Lower leg skin (tissue), 4 donors: ENCODE measurements at regions not wholly inside any gene's neighbourhood (a gene's known extent, or its start where the extent isn't known, plus 50 kb on each side); places are given as distances from the start of the nearest gene placed in this dataset.

Experiments
- DNase-seq, 2 donors: peaks; one replicate each; pipeline ENCODE4 v3.0.0-alpha.2; 2019; ENCODE audit warnings: low spot score in 2 of 2
- H3K4me3 ChIP-seq: fragments of 200-600 bp; sonication (generic); 2 replicates; pipeline ENCODE4 v1.5.1; 2017; ENCODE audit warnings: mild to moderate bottlenecking, low read depth; ENCODE audit not compliant: poor library complexity, severe bottlenecking
- POLR2A ChIP-seq, 2 donors: fragments of 450-650 bp; IDR thresholded peaks; one replicate each; pipeline ENCODE4 v1.6.1; 2016 to 2017; ENCODE audit warnings: antibody characterized with exemption in 2 of 2, mild to moderate bottlenecking in 1 of 2, moderate library complexity in 1 of 2
- WGBS, 2 donors: methylation state at CpG; one replicate each; pipeline ENCODE4 v1.1.5; 2018; 5-methylcytosine and 5-hydroxymethylcytosine counted together
- intact Hi-C: fragments of 100-400 bp; cut with DNase I; formaldehyde crosslinking; loops from one replicate; pipeline ENCODE4 v1.15.0; 2023; ENCODE audit warnings: low total_unique reads
- TF ChIP-seq, protein P1 (sequence below), 3 donors: fragments of 450-650 bp; IDR thresholded peaks; one replicate each; pipeline ENCODE4 v1.5.1; 2016; ENCODE audit warnings: antibody characterized with exemption in 3 of 3, mild to moderate bottlenecking in 3 of 3, moderate library complexity in 2 of 3

DNA sequence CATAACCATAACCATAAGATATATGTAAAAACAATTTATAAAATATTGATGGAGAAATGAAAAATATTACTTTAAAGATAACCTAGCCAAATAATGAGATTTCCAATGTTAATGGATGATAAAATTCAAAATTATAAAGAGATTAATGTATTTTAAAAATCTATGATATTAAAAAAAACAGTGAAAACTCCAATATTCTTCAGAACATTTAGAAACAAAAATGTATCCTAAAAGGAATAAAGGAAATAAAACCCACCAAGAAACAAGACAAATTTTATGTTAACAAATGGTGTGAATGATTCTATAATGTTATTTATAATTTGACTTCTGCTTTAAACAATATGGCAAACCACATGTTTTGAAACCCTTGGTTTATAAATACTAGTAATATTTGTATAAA, 1587.8 kb downstream of the PCDH9 start:
- no peak for TF ChIP-seq POLR2A (IDR thresholded peaks at IDR 0.05)
- TF ChIP-seq, protein P1, sequence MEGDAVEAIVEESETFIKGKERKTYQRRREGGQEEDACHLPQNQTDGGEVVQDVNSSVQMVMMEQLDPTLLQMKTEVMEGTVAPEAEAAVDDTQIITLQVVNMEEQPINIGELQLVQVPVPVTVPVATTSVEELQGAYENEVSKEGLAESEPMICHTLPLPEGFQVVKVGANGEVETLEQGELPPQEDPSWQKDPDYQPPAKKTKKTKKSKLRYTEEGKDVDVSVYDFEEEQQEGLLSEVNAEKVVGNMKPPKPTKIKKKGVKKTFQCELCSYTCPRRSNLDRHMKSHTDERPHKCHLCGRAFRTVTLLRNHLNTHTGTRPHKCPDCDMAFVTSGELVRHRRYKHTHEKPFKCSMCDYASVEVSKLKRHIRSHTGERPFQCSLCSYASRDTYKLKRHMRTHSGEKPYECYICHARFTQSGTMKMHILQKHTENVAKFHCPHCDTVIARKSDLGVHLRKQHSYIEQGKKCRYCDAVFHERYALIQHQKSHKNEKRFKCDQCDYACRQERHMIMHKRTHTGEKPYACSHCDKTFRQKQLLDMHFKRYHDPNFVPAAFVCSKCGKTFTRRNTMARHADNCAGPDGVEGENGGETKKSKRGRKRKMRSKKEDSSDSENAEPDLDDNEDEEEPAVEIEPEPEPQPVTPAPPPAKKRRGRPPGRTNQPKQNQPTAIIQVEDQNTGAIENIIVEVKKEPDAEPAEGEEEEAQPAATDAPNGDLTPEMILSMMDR (IDR thresholded peaks at IDR 0.05): no peak
- H3K4me3 ChIP-seq: no peak overlapping the region
- DNase-seq: no peak
- intact Hi-C loops: no loop called here

DNA sequence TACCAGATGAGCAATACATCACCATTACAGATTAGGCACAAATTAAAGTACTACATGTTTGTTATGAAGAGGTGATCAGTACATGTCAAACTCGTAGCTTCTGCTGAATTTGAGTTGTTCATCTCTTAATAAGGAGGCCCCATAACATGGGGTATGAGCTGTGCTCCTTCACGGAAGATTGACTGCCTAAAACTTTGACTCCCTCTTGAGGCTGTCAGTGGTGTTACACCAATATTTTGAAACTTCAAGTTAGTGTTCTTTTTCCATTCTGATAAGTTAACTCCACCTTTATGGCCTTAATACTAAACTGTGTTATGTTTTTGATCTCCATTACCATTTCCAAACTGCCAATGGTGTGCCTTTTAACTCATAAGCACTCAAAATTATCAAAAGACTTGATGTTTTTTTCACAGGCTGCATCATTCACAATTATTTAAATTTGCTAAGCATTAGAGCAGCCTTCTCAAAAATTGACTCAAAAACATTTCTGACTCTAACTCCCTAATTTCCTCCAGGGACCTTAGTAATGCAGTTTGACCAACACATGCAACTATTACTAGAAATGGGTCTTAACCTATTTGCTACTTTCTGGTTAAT, 1591.5 kb downstream of the PCDH9 start:
- DNase-seq: no peak
- intact Hi-C loops: no loop called here
- 9 to 14% methylated on average over 2 of the region's 2 CpGs for WGBS, 2 donors
- TF ChIP-seq, protein P1 (IDR thresholded peaks at IDR 0.05): no peak
- TF ChIP-seq POLR2A (IDR thresholded peaks at IDR 0.05): no peak
- H3K4me3 ChIP-seq: no peak overlapping the region

DNA sequence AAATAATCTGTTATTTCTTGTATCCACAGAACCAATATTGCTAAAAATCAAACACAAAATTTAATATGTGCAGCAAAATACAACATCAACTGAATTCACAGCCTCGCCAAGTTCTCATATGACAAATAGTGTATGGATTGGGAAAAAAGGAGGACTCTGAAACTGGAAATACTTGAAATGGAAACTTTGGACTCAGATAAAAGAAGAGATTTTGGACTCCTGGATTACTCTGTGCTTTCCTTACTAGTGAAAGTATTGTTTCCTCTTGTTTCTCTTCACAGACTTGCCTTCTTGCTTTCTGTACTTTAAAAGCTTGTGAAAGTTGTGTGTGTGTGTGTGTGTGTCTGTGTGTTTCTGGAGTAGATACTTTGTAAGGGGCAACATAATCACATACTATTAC, 1596.3 kb downstream of the PCDH9 start:
- intact Hi-C loops: no loop called here
- no peak for TF ChIP-seq POLR2A (IDR thresholded peaks at IDR 0.05)
- TF ChIP-seq, protein P1 (IDR thresholded peaks at IDR 0.05): no peak
- 41 to 66% methylated on average over 1 of the region's 1 CpG for WGBS, 2 donors
- H3K4me3 ChIP-seq: no peak overlapping the region
- DNase-seq: no peak

DNA sequence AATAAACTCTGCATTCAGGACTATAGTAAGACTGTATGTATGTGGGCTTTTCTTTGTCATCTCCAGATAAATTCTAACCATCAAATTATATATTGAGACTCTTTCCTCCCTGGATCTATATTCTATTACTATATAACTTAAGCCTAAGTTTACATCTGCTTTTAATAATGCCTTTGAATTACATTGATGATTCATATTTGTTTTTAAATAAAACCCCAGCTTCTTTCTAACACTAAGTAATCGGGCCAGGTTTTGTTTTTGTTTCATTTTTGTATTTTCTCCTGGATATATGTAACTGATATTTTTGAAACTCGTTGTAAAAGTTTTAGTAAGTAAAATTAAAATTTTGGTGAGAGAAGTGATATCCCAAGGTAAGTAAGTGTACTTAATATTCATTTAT, 1599.1 kb downstream of the PCDH9 start:
- WGBS, 2 donors: 53 to 70% methylated on average over 2 of the region's 2 CpGs
- H3K4me3 ChIP-seq: no peak overlapping the region
- intact Hi-C loops: no loop called here
- no peak for DNase-seq
- TF ChIP-seq, protein P1 (IDR thresholded peaks at IDR 0.05): no peak
- TF ChIP-seq POLR2A (IDR thresholded peaks at IDR 0.05): no peak

DNA sequence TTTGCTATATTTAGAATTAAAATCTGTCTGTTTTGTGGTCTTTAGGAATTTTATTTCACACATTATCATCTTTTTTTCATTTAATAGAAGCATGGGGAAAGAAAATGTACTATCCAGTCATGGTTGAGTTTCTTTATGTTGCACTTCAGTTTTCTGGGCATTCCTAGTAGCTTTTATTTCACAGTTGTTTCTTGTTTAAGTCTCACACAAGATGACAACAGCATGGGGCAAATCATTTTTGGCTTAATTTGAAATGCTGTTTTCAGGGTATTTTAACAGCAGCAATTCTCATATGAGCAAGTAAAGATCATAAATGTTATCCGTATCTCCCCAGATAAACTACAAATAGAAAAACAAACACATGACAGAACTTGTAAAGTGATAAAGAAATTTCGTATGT, 1600.2 kb downstream of the PCDH9 start:
- no peak for TF ChIP-seq POLR2A (IDR thresholded peaks at IDR 0.05)
- TF ChIP-seq, protein P1 (IDR thresholded peaks at IDR 0.05): no peak
- no peak for DNase-seq
- intact Hi-C loops: no loop called here
- WGBS, 2 donors: 72 to 89% methylated on average over 2 of the region's 2 CpGs
- no peak overlapping the region for H3K4me3 ChIP-seq

DNA sequence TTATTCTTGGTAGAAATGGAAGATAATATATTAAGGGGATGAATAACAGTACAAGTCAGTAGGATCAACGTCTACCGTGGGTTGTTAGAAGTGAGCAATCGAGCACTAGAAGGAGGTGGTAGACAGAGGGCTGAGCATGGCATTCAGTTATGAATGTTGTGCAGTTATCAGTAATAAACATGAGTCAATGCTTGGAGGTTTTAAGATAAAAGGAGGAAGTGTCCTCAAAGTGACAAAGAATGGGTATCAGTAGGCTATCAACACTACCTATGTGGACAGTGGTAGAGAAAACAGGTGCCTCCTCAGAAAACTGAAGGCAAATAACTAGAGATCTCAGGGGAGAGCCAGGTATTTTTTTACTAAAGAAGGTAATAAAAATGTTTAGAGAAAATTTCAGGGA, 1607.0 kb downstream of the PCDH9 start:
- TF ChIP-seq, protein P1 (IDR thresholded peaks at IDR 0.05): no peak
- no peak for TF ChIP-seq POLR2A (IDR thresholded peaks at IDR 0.05)
- DNase-seq: no peak
- H3K4me3 ChIP-seq: no peak overlapping the region
- intact Hi-C loops: no loop called here
- 86 to 87% methylated on average over 3 of the region's 3 CpGs for WGBS, 2 donors
